GM23248 (cell line): ENCODE measurements at regions not wholly inside any gene's neighbourhood (a gene's known extent, or its start where the extent isn't known, plus 50 kb on each side); places are given as distances from the start of the nearest gene placed in this dataset.

Source experiments
- DNase-seq: peaks from one replicate; pipeline ENCODE4 v3.0.0-alpha.2; 2015
- H2AFZ ChIP-seq: fragments of 200-600 bp; sonication (generic); 2 replicates; pipeline ENCODE4 v1.6.1; 2016; ENCODE audit warnings: antibody characterized with exemption
- H3F3A ChIP-seq: fragments of 200-600 bp; sonication (generic); 2 replicates; pipeline ENCODE4 v1.6.1; 2016; ENCODE audit warnings: mild to moderate bottlenecking, antibody characterized with exemption, mixed run types; ENCODE audit not compliant: insufficient read depth
- H3K27ac ChIP-seq: fragments of 200-600 bp; sonication (generic); 2 replicates; pipeline ENCODE4 v1.5.1; 2016; ENCODE audit warnings: mild to moderate bottlenecking
- H3K27me3 ChIP-seq: fragments of 200-600 bp; sonication (generic); replicated peaks from 2 replicates; pipeline ENCODE4 v1.6.1; 2016; ENCODE audit warnings: mild to moderate bottlenecking; ENCODE audit not compliant: insufficient read depth
- H3K36me3 ChIP-seq: fragments of 200-600 bp; sonication (generic); 2 replicates; pipeline ENCODE4 v1.6.1; 2016; ENCODE audit warnings: low read depth, mild to moderate bottlenecking
- H3K4me1 ChIP-seq: fragments of 200-600 bp; sonication (generic); 2 replicates; pipeline ENCODE4 v1.6.1; 2016; ENCODE audit warnings: mild to moderate bottlenecking; ENCODE audit not compliant: insufficient read depth
- H3K4me2 ChIP-seq: fragments of 200-600 bp; sonication (generic); one replicate; pipeline ENCODE4 v1.6.1; 2016; ENCODE audit warnings: mild to moderate bottlenecking; ENCODE audit not compliant: unreplicated experiment
- H3K4me3 ChIP-seq: fragments of 200-600 bp; sonication (generic); 2 replicates; pipeline ENCODE4 v1.5.1; 2016; ENCODE audit warnings: mild to moderate bottlenecking
- H3K79me2 ChIP-seq: fragments of 200-600 bp; sonication (generic); 2 replicates; pipeline ENCODE4 v1.6.1; 2016; ENCODE audit warnings: mild to moderate bottlenecking; ENCODE audit not compliant: insufficient read depth
- H3K9ac ChIP-seq: fragments of 200-600 bp; sonication (generic); 2 replicates; pipeline ENCODE4 v1.6.1; 2016; ENCODE audit warnings: mild to moderate bottlenecking
- H3K9me2 ChIP-seq: fragments of 200-600 bp; sonication (generic); 2 replicates; pipeline ENCODE4 v1.6.1; 2016; ENCODE audit warnings: mixed run types, mild to moderate bottlenecking, moderate library complexity; ENCODE audit not compliant: insufficient read depth
- H3K9me3 ChIP-seq: fragments of 200-600 bp; sonication (generic); one replicate; pipeline ENCODE4 v1.6.1; 2017; ENCODE audit warnings: low read depth
- H4K20me1 ChIP-seq: fragments of 200-600 bp; sonication (generic); 2 replicates; pipeline ENCODE4 v1.6.0; 2016; ENCODE audit not compliant: insufficient read depth
- EZH2 ChIP-seq: fragments of 200-600 bp; sonication (generic); IDR thresholded peaks from 2 replicates; pipeline ENCODE4 v1.6.1; 2018; ENCODE audit warnings: antibody characterized with exemption, mild to moderate bottlenecking; ENCODE audit not compliant: insufficient read depth, poor library complexity, severe bottlenecking
- EZH2phosphoT487 ChIP-seq: fragments of 200-600 bp; sonication (generic); IDR thresholded peaks from 2 replicates; pipeline ENCODE4 v1.6.1; 2018; ENCODE audit warnings: antibody characterized with exemption, moderate library complexity, mild to moderate bottlenecking, low read depth; ENCODE audit not compliant: insufficient read depth
- WGBS, 2 experiments: methylation state at CpG; one replicate each; pipeline ENCODE4 v1.1.6; 2015 to 2017; ENCODE audit warnings: low lambda C conversion rate in 2 of 2, low coverage in 1 of 2; ENCODE audit errors: missing lambda C conversion rate in 2 of 2; 5-methylcytosine and 5-hydroxymethylcytosine counted together
- in situ Hi-C: fragments of 300-500 bp; cut with MboI; formaldehyde crosslinking; loops from 2 replicates; pipeline ENCODE4 v1.15.0; 2020

DNA sequence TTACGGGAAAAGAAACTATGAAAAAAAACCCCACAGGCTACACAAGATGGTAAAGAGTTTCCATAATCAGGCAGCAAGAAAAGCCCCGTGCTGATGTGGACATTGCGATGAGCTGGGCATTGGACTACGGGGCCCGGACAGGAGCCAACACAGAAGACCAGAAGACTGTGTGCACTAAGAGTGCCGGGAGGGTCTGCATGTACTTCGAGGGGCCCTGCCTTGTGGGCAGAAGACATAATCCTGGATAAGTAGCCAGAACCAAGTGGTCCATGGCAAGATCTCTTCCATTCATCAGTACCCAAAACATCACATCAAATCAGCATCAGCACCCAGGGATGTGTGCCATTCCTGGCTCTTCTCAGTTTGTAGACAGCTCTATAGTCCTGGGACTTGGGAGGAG is 317.8 kb downstream of the FGF9 start:
- no peaks in the 10 kb centered on the region for H3F3A ChIP-seq
- no peak overlapping the region for H3K9ac ChIP-seq
- H4K20me1 ChIP-seq, result no peaks in the 10 kb centered on the region
- DNase-seq, result no peak
- WGBS, 2 experiments, result 63 to 71% methylated on average over 7 of the region's 7 CpGs
- H3K4me2 ChIP-seq, result no peak overlapping the region
- no peaks in the 10 kb centered on the region for H3K27me3 ChIP-seq
- no peaks in the 10 kb centered on the region for H3K79me2 ChIP-seq
- no peak overlapping the region for H3K27ac ChIP-seq
- no peaks in the 10 kb centered on the region for H3K36me3 ChIP-seq
- no peaks in the 10 kb centered on the region for H3K9me3 ChIP-seq
- no peaks in the 10 kb centered on the region for H3K4me1 ChIP-seq
- H2AFZ ChIP-seq, result no peak overlapping the region
- H3K4me3 ChIP-seq, result no peak overlapping the region
- no peaks in the 10 kb centered on the region for H3K9me2 ChIP-seq
- in situ Hi-C loops, result no loop called here
- TF ChIP-seq EZH2phosphoT487, result no peak
- TF ChIP-seq EZH2, result no peak

DNA sequence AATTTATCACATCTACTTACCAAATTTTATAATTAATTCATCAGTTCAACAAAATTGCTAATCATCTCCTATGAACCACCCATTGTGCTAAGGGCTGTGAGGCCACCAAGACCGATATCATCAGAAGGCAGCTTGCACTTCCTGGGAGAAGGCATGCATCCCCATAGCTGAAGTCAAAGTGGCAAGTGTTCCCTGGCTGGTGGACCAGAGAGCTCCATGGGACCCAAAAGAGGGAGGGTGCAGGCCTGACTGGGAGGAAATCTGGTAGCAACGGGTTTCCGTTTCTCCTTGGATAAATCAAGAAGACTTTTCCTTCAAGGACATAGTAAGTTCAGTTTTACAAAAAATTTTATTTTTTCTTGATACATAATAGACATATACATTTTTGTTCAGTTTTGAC is 325.2 kb downstream of the FGF9 start:
- TF ChIP-seq EZH2phosphoT487, result no peak
- TF ChIP-seq EZH2, result no peak
- no peak overlapping the region for H3K9ac ChIP-seq
- H3K36me3 ChIP-seq, result no peaks in the 10 kb centered on the region
- no peaks in the 10 kb centered on the region for H3F3A ChIP-seq
- no peaks in the 10 kb centered on the region for H3K79me2 ChIP-seq
- no peaks in the 10 kb centered on the region for H3K27me3 ChIP-seq
- H3K9me3 ChIP-seq, result no peaks in the 10 kb centered on the region
- 49 to 63% methylated on average over 3 of the region's 3 CpGs for WGBS, 2 experiments
- DNase-seq, result no peak
- no peaks in the 10 kb centered on the region for H3K4me1 ChIP-seq
- H3K4me3 ChIP-seq, result no peak overlapping the region
- H2AFZ ChIP-seq, result no peak overlapping the region
- no peaks in the 10 kb centered on the region for H3K9me2 ChIP-seq
- no peaks in the 10 kb centered on the region for H4K20me1 ChIP-seq
- H3K27ac ChIP-seq, result no peak overlapping the region
- in situ Hi-C loops, result no loop called here
- H3K4me2 ChIP-seq, result no peak overlapping the region

DNA sequence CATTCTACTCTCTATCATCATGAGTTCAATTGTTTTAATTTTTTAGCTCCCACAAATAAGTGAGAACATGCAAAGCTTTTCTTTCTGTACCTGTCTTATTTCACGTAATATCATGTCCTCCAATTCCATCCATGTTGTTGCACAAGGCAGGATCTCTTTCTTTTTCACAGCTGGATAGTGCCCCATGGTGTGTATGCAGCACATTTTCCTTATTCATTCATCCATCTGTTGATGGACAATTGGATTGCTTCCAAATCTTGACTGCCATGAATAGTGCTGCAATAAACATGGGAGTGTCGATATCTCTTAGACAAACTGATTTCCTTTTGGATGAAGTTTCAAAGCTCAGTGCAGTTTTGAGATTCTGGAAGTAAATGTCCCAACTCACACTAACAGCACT is 326.9 kb downstream of the FGF9 start:
- Histone ChIP-seq H3K4me1 (no peaks in the 10 kb centered on the region), H3F3A (no peaks in the 10 kb centered on the region), H3K9me2 (no peaks in the 10 kb centered on the region), H3K9ac (no peak overlapping the region), H3K36me3 (no peaks in the 10 kb centered on the region), H3K79me2 (no peaks in the 10 kb centered on the region), H3K27ac (no peak overlapping the region), H3K4me2 (no peak overlapping the region), H3K27me3 (no peaks in the 10 kb centered on the region), H4K20me1 (no peaks in the 10 kb centered on the region), H2AFZ (no peak overlapping the region), H3K4me3 (no peak overlapping the region), H3K9me3 (no peaks in the 10 kb centered on the region)
- 55 to 59% methylated on average over 2 of the region's 2 CpGs for WGBS, 2 experiments
- no peak for DNase-seq
- TF ChIP-seq EZH2 (no peak), EZH2phosphoT487 (no peak)
- in situ Hi-C loops, result no loop called here

DNA sequence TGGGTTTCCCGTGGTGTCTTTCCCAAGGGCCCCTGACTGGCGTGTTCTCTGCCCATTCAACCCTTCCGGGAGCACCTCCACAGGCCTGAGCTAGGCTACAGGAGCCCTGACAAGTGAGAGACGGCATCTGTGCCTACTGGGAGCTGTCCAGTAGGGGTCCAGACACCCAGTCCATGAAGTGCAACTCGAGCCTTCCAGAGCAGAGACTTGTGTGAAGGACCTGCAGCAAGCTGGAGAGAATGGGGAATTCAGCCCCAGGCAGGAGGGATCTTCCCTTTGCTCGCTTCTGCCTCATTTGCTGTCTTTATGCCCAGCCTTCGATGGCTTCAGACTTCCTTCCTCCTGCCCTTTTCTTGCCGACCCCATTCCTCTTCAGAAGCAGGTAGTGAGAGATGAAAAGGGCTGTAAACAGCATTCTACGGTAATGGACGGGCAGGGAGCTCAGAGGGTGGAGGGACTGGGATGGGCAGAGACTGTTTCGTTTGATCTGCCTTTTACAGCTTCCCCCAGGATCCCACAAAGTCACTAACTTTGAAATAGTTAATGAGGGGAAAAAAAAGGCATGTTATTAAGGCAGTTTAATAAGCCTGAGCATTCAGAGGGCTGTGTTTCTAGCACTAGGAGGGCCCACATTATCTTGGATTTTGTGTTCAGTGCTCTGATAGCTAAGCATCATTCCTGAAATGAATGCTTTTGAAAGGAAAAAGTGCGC is 327.6 kb downstream of the FGF9 start:
- Histone ChIP-seq H3K36me3 (no peaks in the 10 kb centered on the region), H3K9ac (no peak overlapping the region), H3K79me2 (no peaks in the 10 kb centered on the region), H4K20me1 (no peaks in the 10 kb centered on the region), H3K4me3 (no peak overlapping the region), H3K27me3 (no peaks in the 10 kb centered on the region), H3K4me2 (no peak overlapping the region), H3K4me1 (no peaks in the 10 kb centered on the region), H3K9me3 (no peaks in the 10 kb centered on the region), H3K9me2 (no peaks in the 10 kb centered on the region), H3K27ac (no peak overlapping the region), H3F3A (no peaks in the 10 kb centered on the region), H2AFZ (no peak overlapping the region)
- in situ Hi-C loops, result no loop called here
- DNase-seq, result no peak
- TF ChIP-seq EZH2phosphoT487 (no peak), EZH2 (no peak)
- 38 to 41% methylated on average over 12 of the region's 12 CpGs for WGBS, 2 experiments

DNA sequence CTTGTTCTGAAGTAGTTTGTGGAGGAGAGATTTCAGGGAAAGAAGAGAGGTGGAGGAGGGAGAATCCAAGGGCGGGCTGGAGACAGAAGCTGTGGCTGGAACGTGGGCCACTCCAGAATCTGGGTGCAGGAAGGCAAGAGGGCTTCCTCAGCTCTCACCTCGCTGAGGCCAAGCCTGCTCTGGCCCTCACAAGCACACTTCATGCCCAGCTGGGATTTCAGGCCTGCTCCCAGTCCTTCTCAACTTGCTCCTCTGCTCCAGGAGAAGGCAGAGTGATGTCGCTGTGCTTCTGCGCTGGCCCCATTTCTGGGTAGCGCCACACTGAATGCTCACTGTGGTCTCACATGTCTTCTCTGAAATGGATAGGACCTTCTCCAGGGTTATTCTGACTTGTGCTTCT is 328.8 kb downstream of the FGF9 start:
- WGBS, 2 experiments, result 59 to 60% methylated on average over 6 of the region's 6 CpGs

More for the DNA sequence above, 328.8 kb downstream of the FGF9 start:
- H2AFZ ChIP-seq, result no peak overlapping the region
- in situ Hi-C loops, result no loop called here
- H3K27me3 ChIP-seq, result no peaks in the 10 kb centered on the region
- no peaks in the 10 kb centered on the region for H3K79me2 ChIP-seq
- no peaks in the 10 kb centered on the region for H3K9me3 ChIP-seq
- no peak overlapping the region for H3K4me3 ChIP-seq
- DNase-seq, result no peak
- no peaks in the 10 kb centered on the region for H3K9me2 ChIP-seq
- no peak overlapping the region for H3K27ac ChIP-seq
- TF ChIP-seq EZH2 (no peak), EZH2phosphoT487 (no peak)
- H3K9ac ChIP-seq, result no peak overlapping the region
- H3K36me3 ChIP-seq, result no peaks in the 10 kb centered on the region
- no peaks in the 10 kb centered on the region for H3K4me1 ChIP-seq
- no peak overlapping the region for H3K4me2 ChIP-seq
- no peaks in the 10 kb centered on the region for H4K20me1 ChIP-seq
- H3F3A ChIP-seq, result no peaks in the 10 kb centered on the region
